Cardiac muscle cell (in vitro differentiated cells and primary cell): ENCODE measurements at regions not wholly inside any gene's neighbourhood (a gene's known extent, or its start where the extent isn't known, plus 50 kb on each side); places are given as distances from the start of the nearest gene placed in this dataset.

Experiments used
- DNase-seq, 2 donors: peaks; one replicate each; pipeline versions ENCODE4 v3.0.0 to v3.0.0-alpha.2; 2010 to 2017; ENCODE audit warnings: low read depth in 1 of 2, low spot score in 1 of 2
- H3K27ac ChIP-seq: fragments of 200-600 bp; sonication (generic); 2 replicates; pipeline ENCODE4 v1.5.1; 2016
- H3K27me3 ChIP-seq: fragments of 200-600 bp; sonication (generic); 2 replicates; pipeline ENCODE4 v1.6.0; 2016; ENCODE audit warnings: control low read depth
- H3K36me3 ChIP-seq: fragments of 200-600 bp; sonication (generic); 2 replicates; pipeline ENCODE4 v1.5.1; 2016; ENCODE audit warnings: control low read depth
- H3K4me1 ChIP-seq: fragments of 200-600 bp; sonication (generic); 2 replicates; pipeline ENCODE4 v1.8.1; 2017; ENCODE audit warnings: low read depth, mild to moderate bottlenecking, mixed run types
- H3K4me3 ChIP-seq: fragments of 200-600 bp; sonication (generic); 2 replicates; pipeline ENCODE4 v1.5.1; 2016; ENCODE audit warnings: mild to moderate bottlenecking
- H3K9me3 ChIP-seq: fragments of 200-600 bp; sonication (generic); 2 replicates; pipeline ENCODE4 v1.5.1; 2017; ENCODE audit warnings: low read depth, mild to moderate bottlenecking, control low read depth
- TF ChIP-seq, protein P1 (sequence below): IDR thresholded peaks from 2 replicates; pipeline ENCODE4 v1.5.1; 2012; ENCODE audit warnings: low read depth, mild to moderate bottlenecking, low read length

DNA sequence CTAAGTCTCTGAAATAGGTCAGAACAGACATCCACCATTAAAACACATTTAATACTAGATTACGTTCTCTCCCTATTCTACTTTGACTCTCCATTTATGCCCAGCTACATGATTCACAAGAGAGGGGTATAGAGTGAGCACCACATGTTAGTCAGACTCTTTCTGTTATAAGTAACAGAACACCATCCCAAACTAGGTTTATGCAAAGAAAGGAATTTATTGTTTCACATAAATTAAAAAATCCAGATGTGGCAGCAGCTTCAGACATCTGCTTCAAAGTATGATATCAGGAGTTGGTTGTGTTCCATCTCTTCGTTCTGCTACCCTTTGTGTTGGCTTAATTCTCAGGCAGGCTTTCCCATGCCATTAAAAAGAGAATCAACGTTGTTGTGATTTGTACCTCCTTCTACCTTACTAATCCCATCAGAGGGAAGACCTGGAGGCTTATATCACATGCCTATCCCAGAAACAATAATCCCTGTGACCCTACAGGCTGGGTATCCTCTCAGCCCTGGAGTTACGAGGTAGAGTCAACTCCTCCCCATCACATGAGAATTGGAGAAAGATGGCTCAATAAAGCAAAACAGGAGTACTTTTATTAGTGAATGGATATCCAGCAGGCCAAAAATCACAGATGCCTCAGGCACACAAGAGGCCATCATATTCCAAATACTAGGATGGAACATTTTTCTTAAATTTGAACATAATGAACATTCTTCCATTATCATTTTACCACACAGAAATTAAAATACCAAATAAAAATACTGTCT lies 163.2 kb downstream of the SLC7A11 start:
- Histone ChIP-seq H3K4me3 (no peak overlapping the region), H3K27ac (no peak overlapping the region), H3K4me1 (no peaks in the 10 kb centered on the region), H3K9me3 (no peaks in the 10 kb centered on the region), H3K36me3 (no peaks in the 10 kb centered on the region), H3K27me3 (no peaks in the 10 kb centered on the region)
- TF ChIP-seq, protein P1, sequence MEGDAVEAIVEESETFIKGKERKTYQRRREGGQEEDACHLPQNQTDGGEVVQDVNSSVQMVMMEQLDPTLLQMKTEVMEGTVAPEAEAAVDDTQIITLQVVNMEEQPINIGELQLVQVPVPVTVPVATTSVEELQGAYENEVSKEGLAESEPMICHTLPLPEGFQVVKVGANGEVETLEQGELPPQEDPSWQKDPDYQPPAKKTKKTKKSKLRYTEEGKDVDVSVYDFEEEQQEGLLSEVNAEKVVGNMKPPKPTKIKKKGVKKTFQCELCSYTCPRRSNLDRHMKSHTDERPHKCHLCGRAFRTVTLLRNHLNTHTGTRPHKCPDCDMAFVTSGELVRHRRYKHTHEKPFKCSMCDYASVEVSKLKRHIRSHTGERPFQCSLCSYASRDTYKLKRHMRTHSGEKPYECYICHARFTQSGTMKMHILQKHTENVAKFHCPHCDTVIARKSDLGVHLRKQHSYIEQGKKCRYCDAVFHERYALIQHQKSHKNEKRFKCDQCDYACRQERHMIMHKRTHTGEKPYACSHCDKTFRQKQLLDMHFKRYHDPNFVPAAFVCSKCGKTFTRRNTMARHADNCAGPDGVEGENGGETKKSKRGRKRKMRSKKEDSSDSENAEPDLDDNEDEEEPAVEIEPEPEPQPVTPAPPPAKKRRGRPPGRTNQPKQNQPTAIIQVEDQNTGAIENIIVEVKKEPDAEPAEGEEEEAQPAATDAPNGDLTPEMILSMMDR: no peak
- no peak for DNase-seq

DNA sequence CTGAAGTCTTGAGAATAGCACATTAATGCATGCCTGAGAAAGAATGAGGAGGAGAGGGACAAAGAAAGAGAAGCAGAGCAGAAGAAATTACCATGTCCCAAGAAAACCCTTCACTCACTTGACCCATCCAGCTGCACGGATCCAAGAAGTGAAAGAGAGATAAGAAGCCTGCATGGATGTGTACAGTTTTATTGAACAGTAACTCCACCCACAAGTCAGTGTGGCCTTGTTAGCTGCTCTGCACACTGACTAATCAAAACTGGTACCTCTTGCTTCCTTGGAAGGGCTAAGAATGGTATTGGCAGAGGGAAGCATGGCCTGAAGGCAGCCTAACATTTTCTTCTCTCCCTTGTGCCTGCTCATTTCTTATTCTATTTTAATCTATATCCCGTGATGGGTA lies 163.9 kb downstream of the SLC7A11 start:
- H3K4me1 ChIP-seq: no peaks in the 10 kb centered on the region
- no peaks in the 10 kb centered on the region for H3K27me3 ChIP-seq
- H3K9me3 ChIP-seq: no peaks in the 10 kb centered on the region
- H3K36me3 ChIP-seq: no peaks in the 10 kb centered on the region
- TF ChIP-seq, protein P1: no peak
- no peak overlapping the region for H3K4me3 ChIP-seq
- DNase-seq: no peak
- H3K27ac ChIP-seq: no peak overlapping the region

DNA sequence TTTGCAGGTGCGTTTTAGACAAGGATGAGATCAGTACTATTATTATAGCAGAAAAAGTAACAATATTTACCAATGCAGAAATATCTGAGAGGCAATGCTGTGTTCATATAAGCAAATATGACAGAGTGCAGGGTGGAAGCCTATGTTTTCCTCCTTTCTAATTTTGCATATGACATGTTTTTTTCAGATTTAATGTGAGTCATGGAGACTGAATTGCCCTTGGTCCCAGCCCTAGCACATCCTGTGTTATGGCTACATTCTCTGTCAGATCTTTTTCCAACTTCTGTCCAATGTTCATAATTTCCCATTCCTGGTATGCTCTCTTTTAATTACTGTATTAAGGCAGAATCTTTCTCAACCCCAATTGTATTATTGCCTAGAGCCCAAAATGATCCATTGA lies 165.6 kb downstream of the SLC7A11 start:
- TF ChIP-seq, protein P1: no peak
- DNase-seq: no peak
- Histone ChIP-seq H3K9me3 (no peaks in the 10 kb centered on the region), H3K4me1 (no peaks in the 10 kb centered on the region), H3K27me3 (no peaks in the 10 kb centered on the region), H3K36me3 (no peaks in the 10 kb centered on the region), H3K4me3 (no peak overlapping the region), H3K27ac (no peak overlapping the region)

DNA sequence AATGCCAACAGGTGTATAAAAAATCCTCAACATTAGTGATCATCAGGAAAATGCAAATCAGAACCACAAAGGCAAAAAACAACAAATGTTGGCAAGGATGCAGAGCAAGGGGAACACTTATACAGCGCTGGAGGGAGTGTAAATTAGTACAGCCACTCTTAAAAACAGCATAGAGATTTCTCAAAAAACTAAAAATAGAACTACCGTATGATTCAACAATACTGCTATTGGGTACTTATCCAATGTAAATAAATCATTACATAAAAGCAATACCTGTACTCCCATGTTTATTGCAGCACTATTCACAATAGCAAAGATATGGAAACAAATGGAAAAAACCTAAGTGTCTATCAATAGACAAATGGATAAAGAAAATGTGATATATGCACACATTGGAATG lies 171.3 kb downstream of the SLC7A11 start:
- Histone ChIP-seq H3K27me3 (no peaks in the 10 kb centered on the region), H3K27ac (no peak overlapping the region), H3K4me1 (no peaks in the 10 kb centered on the region), H3K9me3 (no peaks in the 10 kb centered on the region), H3K36me3 (no peaks in the 10 kb centered on the region), H3K4me3 (no peak overlapping the region)
- TF ChIP-seq, protein P1: no peak
- no peak for DNase-seq

DNA sequence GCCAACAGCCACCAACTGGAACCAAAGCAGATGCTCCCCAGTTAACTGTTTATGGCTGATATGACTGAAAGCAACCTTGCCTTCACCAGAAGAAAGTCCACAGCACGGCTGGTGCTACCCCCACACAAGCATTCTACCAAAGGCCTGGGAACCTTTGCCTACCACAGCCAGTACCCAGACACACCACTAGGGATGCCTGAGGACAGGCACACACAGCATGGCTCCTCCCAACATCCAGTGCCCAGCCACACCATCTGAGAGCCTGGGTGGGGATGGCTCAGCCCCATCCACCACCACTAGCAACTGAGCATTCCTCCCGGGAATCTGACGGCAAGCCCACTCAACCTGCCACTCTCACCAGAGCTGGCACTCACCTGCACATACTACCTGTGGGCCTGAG lies 178.6 kb downstream of the SLC7A11 start:
- TF ChIP-seq, protein P1: no peak

DNA sequence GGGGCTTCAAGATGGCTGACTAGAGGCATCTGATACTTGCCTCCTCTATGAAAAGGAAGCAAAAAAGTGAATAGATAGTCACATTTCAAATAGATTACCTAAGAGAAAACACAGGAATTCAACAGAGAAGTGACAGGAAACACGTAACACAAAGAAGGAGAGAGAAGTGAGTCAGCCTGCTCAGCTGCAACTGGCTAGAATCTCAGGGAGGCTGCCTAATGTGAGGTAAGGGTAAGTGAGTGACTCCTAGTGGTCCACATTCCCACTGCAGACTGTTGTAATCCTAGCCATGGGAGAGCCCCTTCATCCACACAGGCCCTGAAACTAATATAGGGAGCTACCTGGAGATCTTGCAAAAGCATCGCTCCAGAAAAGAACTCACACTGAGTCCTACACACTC lies 179.2 kb downstream of the SLC7A11 start:
- TF ChIP-seq, protein P1: peak; percentile 37
- Histone ChIP-seq H3K36me3 (no peaks in the 10 kb centered on the region), H3K9me3 (no peaks in the 10 kb centered on the region), H3K27me3 (no peaks in the 10 kb centered on the region), H3K4me3 (no peak overlapping the region), H3K4me1 (no peaks in the 10 kb centered on the region), H3K27ac (no peak overlapping the region)
- peak in 1 of 2 donors; percentile 60 for DNase-seq

More for the DNA sequence above, 178.6 kb downstream of the SLC7A11 start:
- no peak overlapping the region for H3K4me3 ChIP-seq
- no peaks in the 10 kb centered on the region for H3K9me3 ChIP-seq
- DNase-seq: no peak
- no peaks in the 10 kb centered on the region for H3K27me3 ChIP-seq
- H3K4me1 ChIP-seq: no peaks in the 10 kb centered on the region
- H3K36me3 ChIP-seq: no peaks in the 10 kb centered on the region
- H3K27ac ChIP-seq: no peak overlapping the region
